ENCODE measurements at regions not wholly inside any gene's neighbourhood (a gene's known extent, or its start where the extent isn't known, plus 50 kb on each side); places are given as distances from the start of the nearest gene placed in this dataset.

- no peak overlapping the region for H3K4me3 ChIP-seq
- H3K27ac ChIP-seq: no peak overlapping the region
- H3K9me3 ChIP-seq: no peaks in the 10 kb centered on the region
- H3K36me3 ChIP-seq: no peaks in the 10 kb centered on the region
- no peak overlapping the region for H3K9ac ChIP-seq (ENCODE audit: low read depth in 2 of 2, low read length in 2 of 2)
- no peaks in the 10 kb centered on the region for H3K4me1 ChIP-seq
- TF ChIP-seq CTCF (IDR thresholded peaks at IDR 0.05): no peak
- DNase-seq: no peak
- intact Hi-C loops (cut with DNase I): no loop called here
- no peaks in the 10 kb centered on the region for H3K27me3 ChIP-seq
Observed at GRCh38 chr5:14041528-14042192, 97.2 kb upstream of the DNAH5 start.

- H3K27ac ChIP-seq: no peak overlapping the region
- TF ChIP-seq CTCF (IDR thresholded peaks at IDR 0.05): no peak
- H3K36me3 ChIP-seq: no peaks in the 10 kb centered on the region
- no peaks in the 10 kb centered on the region for H3K4me1 ChIP-seq
- no peaks in the 10 kb centered on the region for H3K9me3 ChIP-seq
- no peak overlapping the region for H3K4me3 ChIP-seq
- intact Hi-C loops (cut with DNase I): no loop called here
- no peaks in the 10 kb centered on the region for H3K27me3 ChIP-seq
- no peak overlapping the region for H3K9ac ChIP-seq (ENCODE audit: low read depth in 2 of 2, low read length in 2 of 2)
- DNase-seq: no peak
Observed at GRCh38 chr5:14040542-14040941, 96.1 kb upstream of the DNAH5 start.

GRCh38 chr5:14039576-14039975 is 95.1 kb upstream of the DNAH5 start:
- Histone ChIP-seq H3K4me1 (no peaks in the 10 kb centered on the region), H3K9me3 (no peaks in the 10 kb centered on the region), H3K4me3 (no peak overlapping the region), H3K9ac (ENCODE audit: low read depth in 2 of 2, low read length in 2 of 2) (no peak overlapping the region), H3K27ac (no peak overlapping the region), H3K36me3 (no peaks in the 10 kb centered on the region), H3K27me3 (no peaks in the 10 kb centered on the region)
- DNase-seq: no peak
- intact Hi-C loops (cut with DNase I): no loop called here
- TF ChIP-seq CTCF (IDR thresholded peaks at IDR 0.05): no peak

- H3K9me3 ChIP-seq: no peaks in the 10 kb centered on the region
- TF ChIP-seq CTCF (IDR thresholded peaks at IDR 0.05): no peak
- no peaks in the 10 kb centered on the region for H3K4me1 ChIP-seq
- DNase-seq: no peak
- intact Hi-C loops (cut with DNase I): no loop called here
- H3K36me3 ChIP-seq: no peaks in the 10 kb centered on the region
- no peak overlapping the region for H3K4me3 ChIP-seq
- no peak overlapping the region for H3K9ac ChIP-seq (ENCODE audit: low read depth in 2 of 2, low read length in 2 of 2)
- no peaks in the 10 kb centered on the region for H3K27me3 ChIP-seq
- H3K27ac ChIP-seq: no peak overlapping the region
Observed at GRCh38 chr5:14039063-14039462, 94.6 kb upstream of the DNAH5 start.

GRCh38 chr5:14038341-14038959 is 94.0 kb upstream of the DNAH5 start:
- Histone ChIP-seq H3K27ac (no peak overlapping the region), H3K9ac (ENCODE audit: low read depth in 2 of 2, low read length in 2 of 2) (no peak overlapping the region), H3K27me3 (no peaks in the 10 kb centered on the region), H3K4me3 (no peak overlapping the region), H3K9me3 (no peaks in the 10 kb centered on the region), H3K36me3 (no peaks in the 10 kb centered on the region), H3K4me1 (no peaks in the 10 kb centered on the region)
- no peak for DNase-seq
- intact Hi-C loops (cut with DNase I): no loop called here
- no peak for TF ChIP-seq CTCF (IDR thresholded peaks at IDR 0.05)
